ENCODE measurements at regions not wholly inside any gene's neighbourhood (a gene's known extent, or its start where the extent isn't known, plus 50 kb on each side); places are given as distances from the start of the nearest gene placed in this dataset.

- FAIRE-seq = no peak
- no peak for DNase-seq (ENCODE audit: low spot score)
Measured at GRCh38 chr3:144294659-144295538, 323.3 kb downstream of the DIPK2A start.

- no peak for FAIRE-seq
- no peak for DNase-seq (ENCODE audit: low spot score)
Measured at GRCh38 chr3:144295613-144296012, 324.0 kb downstream of the DIPK2A start.

- no peak for DNase-seq (ENCODE audit: low spot score)
- FAIRE-seq = no peak
Measured at GRCh38 chr3:144296808-144297207, 325.2 kb downstream of the DIPK2A start.

GRCh38 chr3:144301863-144302262 lies 330.2 kb downstream of the DIPK2A start:
- FAIRE-seq (no peak), DNase-seq (ENCODE audit: low spot score) (no peak)

- FAIRE-seq = no peak
- no peak for DNase-seq (ENCODE audit: low spot score)
Measured at GRCh38 chr3:144307951-144308350, 336.3 kb downstream of the DIPK2A start.

GRCh38 chr3:144308396-144308795 lies 336.8 kb downstream of the DIPK2A start:
- DNase-seq (ENCODE audit: low spot score) (no peak), FAIRE-seq (no peak)

- FAIRE-seq (no peak), DNase-seq (ENCODE audit: low spot score) (no peak)
Measured at GRCh38 chr3:144312702-144313101, 341.1 kb downstream of the DIPK2A start.

GRCh38 chr3:144314946-144315345 lies 343.3 kb downstream of the DIPK2A start:
- DNase-seq (ENCODE audit: low spot score) (no peak), FAIRE-seq (no peak)

GRCh38 chr3:144317961-144318360 lies 346.3 kb downstream of the DIPK2A start:
- DNase-seq (ENCODE audit: low spot score) (no peak), FAIRE-seq (no peak)

- FAIRE-seq (no peak), DNase-seq (ENCODE audit: low spot score) (no peak)
Measured at GRCh38 chr3:144324076-144324475, 352.5 kb downstream of the DIPK2A start.

GRCh38 chr3:144332868-144333267 lies 361.2 kb downstream of the DIPK2A start:
- no peak for FAIRE-seq
- DNase-seq (ENCODE audit: low spot score) = no peak

GRCh38 chr3:144341471-144341870 lies 369.8 kb downstream of the DIPK2A start:
- no peak for FAIRE-seq
- no peak for DNase-seq (ENCODE audit: low spot score)

- FAIRE-seq = no peak
- no peak for DNase-seq (ENCODE audit: low spot score)
Measured at GRCh38 chr3:144343343-144343742, 371.7 kb downstream of the DIPK2A start.

GRCh38 chr3:144343777-144344176 lies 372.2 kb downstream of the DIPK2A start:
- FAIRE-seq (no peak), DNase-seq (ENCODE audit: low spot score) (no peak)

GRCh38 chr3:144344925-144345548 lies 373.4 kb downstream of the DIPK2A start:
- no peak for FAIRE-seq

GRCh38 chr3:144350125-144350524 lies 378.5 kb downstream of the DIPK2A start:
- DNase-seq (ENCODE audit: low spot score) (no peak), FAIRE-seq (no peak)

More at GRCh38 chr3:144344925-144345548, 373.4 kb downstream of the DIPK2A start:
- no peak for DNase-seq (ENCODE audit: low spot score)

GRCh38 chr3:144351011-144351410 lies 379.4 kb downstream of the DIPK2A start:
- no peak for DNase-seq (ENCODE audit: low spot score)
- FAIRE-seq = no peak

- DNase-seq (ENCODE audit: low spot score) (no peak), FAIRE-seq (no peak)
Measured at GRCh38 chr3:144351773-144352365, 380.2 kb downstream of the DIPK2A start.

GRCh38 chr3:144358191-144358590 lies 386.6 kb downstream of the DIPK2A start:
- no peak for FAIRE-seq

GRCh38 chr3:144361002-144361401 lies 389.4 kb downstream of the DIPK2A start:
- DNase-seq (ENCODE audit: low spot score) (no peak), FAIRE-seq (no peak)

More at GRCh38 chr3:144358191-144358590, 386.6 kb downstream of the DIPK2A start:
- DNase-seq (ENCODE audit: low spot score) = no peak

GRCh38 chr3:144362126-144362525 lies 390.5 kb downstream of the DIPK2A start:
- FAIRE-seq (no peak), DNase-seq (ENCODE audit: low spot score) (no peak)

- FAIRE-seq (no peak), DNase-seq (ENCODE audit: low spot score) (no peak)
Measured at GRCh38 chr3:144363856-144364255, 392.2 kb downstream of the DIPK2A start.

Data from RCC 7860 (cell line).